B cell (primary cell): ENCODE measurements at regions not wholly inside any gene's neighbourhood (a gene's known extent, or its start where the extent isn't known, plus 50 kb on each side); places are given as distances from the start of the nearest gene placed in this dataset.

Source experiments
- CTCF ChIP-seq: fragments of 200-600 bp; IDR thresholded peaks from one replicate; pipeline ENCODE4 v1.8.0; 2022; ENCODE audit warnings: antibody characterized with exemption, mild to moderate bottlenecking
- EZH2 ChIP-seq: IDR thresholded peaks from 2 replicates; pipeline ENCODE4 v1.6.1; 2012; ENCODE audit warnings: borderline replicate concordance, low read depth, mild to moderate bottlenecking, moderate library complexity, low read length; ENCODE audit not compliant: insufficient read depth, poor library complexity, severe bottlenecking

- TF ChIP-seq CTCF = no peak
- TF ChIP-seq EZH2 = no peak
Observed at GRCh38 chr11:112455791-112456190, 195.1 kb upstream of the PLET1 start.
